VCaP (cell line): ENCODE measurements at regions not wholly inside any gene's neighbourhood (a gene's known extent, or its start where the extent isn't known, plus 50 kb on each side); places are given as distances from the start of the nearest gene placed in this dataset.

ENCODE experiments used
- H3K27ac ChIP-seq: fragments of 450-650 bp; 2 replicates; pipeline ENCODE4 v1.5.1; 2017
- CTCF ChIP-seq: fragments of 450-650 bp; conservative IDR thresholded peaks from 2 replicates; pipeline ENCODE4 v1.5.1; 2017; ENCODE audit warnings: mild to moderate bottlenecking, moderate library complexity

GRCh38 chr1:9183898-9184297 is 50.7 kb upstream of the H6PD start:
- no peak overlapping the region for H3K27ac ChIP-seq
- TF ChIP-seq CTCF: no peak

GRCh38 chr1:9184749-9185148 is 49.8 kb upstream of the H6PD start:
- no peak for TF ChIP-seq CTCF
- H3K27ac ChIP-seq: no peak overlapping the region
